ENCODE measurements at regions not wholly inside any gene's neighbourhood (a gene's known extent, or its start where the extent isn't known, plus 50 kb on each side); places are given as distances from the start of the nearest gene placed in this dataset.

- TF ChIP-seq CTCF (conservative IDR thresholded peaks at IDR 0.05; ENCODE audit: low read length) (no peak), EZH2phosphoT487 (IDR thresholded peaks at IDR 0.05; ENCODE audit: borderline replicate concordance) (no peak)
Observed at GRCh38 chr6:44762496-44762895, 375.0 kb downstream of the CDC5L start.

Measured in Loucy (cell line).